Peyer's patch (tissue), 4 donors: ENCODE measurements at regions not wholly inside any gene's neighbourhood (a gene's known extent, or its start where the extent isn't known, plus 50 kb on each side); places are given as distances from the start of the nearest gene placed in this dataset.

Experiments
- CTCF ChIP-seq, 6 experiments: fragments of 450-650 bp in 4 of 6; fragments of 200-600 bp in 2 of 6; sonication (generic) in 1 of 6; IDR thresholded peaks; one replicate each; pipeline ENCODE4 v1.5.1; 2017 to 2019; ENCODE audit warnings: antibody characterized with exemption in 6 of 6, mild to moderate bottlenecking in 3 of 6, moderate library complexity in 1 of 6
- POLR2A ChIP-seq, 2 donors: fragments of 450-650 bp; IDR thresholded peaks; one replicate each; pipeline ENCODE4 v1.5.1; 2017; ENCODE audit warnings: antibody characterized with exemption in 2 of 2, mild to moderate bottlenecking in 2 of 2, moderate library complexity in 2 of 2

GRCh38 chr5:98530224-98530623 lies 243.2 kb upstream of the RGMB start:
- TF ChIP-seq POLR2A (IDR thresholded peaks at IDR 0.05) = no peak
- TF ChIP-seq CTCF (IDR thresholded peaks at IDR 0.05) = no peak
